ENCODE measurements at regions not wholly inside any gene's neighbourhood (a gene's known extent, or its start where the extent isn't known, plus 50 kb on each side); places are given as distances from the start of the nearest gene placed in this dataset.

DNA sequence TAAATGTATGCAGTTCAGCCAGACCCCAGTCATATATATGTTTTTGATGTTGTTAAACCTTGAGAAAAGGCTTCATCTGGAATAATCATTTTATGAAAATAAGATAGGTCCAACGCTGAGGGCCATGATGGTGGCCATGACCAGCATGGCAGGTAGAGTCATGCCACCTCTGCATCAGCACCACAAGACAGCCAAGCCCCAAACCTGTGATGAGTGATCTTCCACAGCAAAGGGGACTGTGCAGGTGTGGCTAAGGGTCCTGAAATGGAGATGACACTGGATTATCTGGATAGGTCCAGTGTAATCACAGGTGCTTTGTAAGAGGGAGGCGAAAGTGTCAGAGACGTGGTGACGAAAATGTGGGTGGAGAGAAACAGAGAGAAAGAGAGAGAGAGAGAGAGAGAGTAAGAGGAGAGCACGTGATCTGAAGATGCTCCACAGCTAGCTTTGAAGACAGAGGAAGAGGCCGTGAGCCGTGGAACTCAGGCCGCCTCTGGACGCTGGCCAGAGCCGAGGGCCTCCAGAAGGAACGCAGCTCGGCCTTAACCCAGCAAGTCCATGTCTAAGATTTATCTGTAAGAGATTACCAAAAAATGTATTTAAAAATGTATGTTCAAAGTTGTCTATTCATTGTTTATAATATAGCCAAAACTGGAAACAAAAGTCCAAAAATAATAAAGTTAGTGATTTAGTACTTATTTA, 304.4 kb upstream of the SHH start:
- Histone ChIP-seq H3K9ac (ENCODE audit: low read length) (no peak overlapping the region), H3K4ac (ENCODE audit: low read depth in 1 of 2, low read length in 2 of 2) (no peak overlapping the region), H3K4me3 (ENCODE audit: insufficient read depth in 1 of 2, low read depth in 1 of 2, low read length in 2 of 2) (no peak overlapping the region), H3K27me3 (ENCODE audit: control insufficient read depth in 1 of 2, insufficient read depth in 1 of 2, low read length in 2 of 2) (no peaks in the 10 kb centered on the region), H3K23ac (ENCODE audit: low read length in 2 of 2) (no peak overlapping the region), H2BK12ac (ENCODE audit: low read length in 2 of 2) (no peak overlapping the region), H3K79me1 (replicated peaks; ENCODE audit: low read length, poor library complexity, severe bottlenecking) (no peaks in the 10 kb centered on the region), H4K91ac (ENCODE audit: low read length) (no peak overlapping the region), H3K36me3 (ENCODE audit: control insufficient read depth in 1 of 2, insufficient read depth in 2 of 2, low read depth in 1 of 2, low read length in 2 of 2) (no peaks in the 10 kb centered on the region), H4K8ac (ENCODE audit: low read length) (no peak overlapping the region), H2BK5ac (ENCODE audit: low read depth, low read length, poor library complexity, severe bottlenecking) (no peak overlapping the region), H3K18ac (ENCODE audit: low read depth in 1 of 2, low read length in 2 of 2) (no peak overlapping the region), H3K4me1 (ENCODE audit: control insufficient read depth, insufficient read depth, low read depth, low read length) (no peaks in the 10 kb centered on the region), H3K27ac (ENCODE audit: low read length, poor library complexity, severe bottlenecking) (no peak overlapping the region), H2AFZ (ENCODE audit: low read depth, low read length) (no peak overlapping the region), H3K4me2 (ENCODE audit: low read length, poor library complexity, severe bottlenecking) (no peak overlapping the region), H2BK15ac (ENCODE audit: low read depth, poor library complexity, severe bottlenecking) (no peak overlapping the region), H3K14ac (ENCODE audit: low read length in 2 of 2) (no peak overlapping the region), H2BK120ac (ENCODE audit: low read depth, low read length) (no peak overlapping the region), H3K9me3 (ENCODE audit: control insufficient read depth, low read length) (peaks cover 4% of the 10 kb centered on the region), H2AK5ac (ENCODE audit: low read length, severe bottlenecking) (no peak overlapping the region)
- no peak for DNase-seq
- 78% methylated on average over 10 of the region's 12 CpGs for WGBS

GRCh38 chr7:156115582-156115981, 303.3 kb upstream of the SHH start:
- Histone ChIP-seq H2BK5ac (ENCODE audit: low read depth, low read length, poor library complexity, severe bottlenecking) (no peak overlapping the region), H4K91ac (ENCODE audit: low read length) (no peak overlapping the region), H3K4ac (ENCODE audit: low read depth in 1 of 2, low read length in 2 of 2) (no peak overlapping the region), H3K4me3 (ENCODE audit: insufficient read depth in 1 of 2, low read depth in 1 of 2, low read length in 2 of 2) (no peak overlapping the region), H3K4me2 (ENCODE audit: low read length, poor library complexity, severe bottlenecking) (no peak overlapping the region), H3K27me3 (ENCODE audit: control insufficient read depth in 1 of 2, insufficient read depth in 1 of 2, low read length in 2 of 2) (no peaks in the 10 kb centered on the region), H2BK15ac (ENCODE audit: low read depth, poor library complexity, severe bottlenecking) (no peak overlapping the region), H2AFZ (ENCODE audit: low read depth, low read length) (no peak overlapping the region), H3K9me3 (ENCODE audit: control insufficient read depth, low read length) (peaks cover 4% of the 10 kb centered on the region), H2BK120ac (ENCODE audit: low read depth, low read length) (no peak overlapping the region), H3K4me1 (ENCODE audit: control insufficient read depth, insufficient read depth, low read depth, low read length) (no peaks in the 10 kb centered on the region), H4K8ac (ENCODE audit: low read length) (no peak overlapping the region), H3K79me1 (replicated peaks; ENCODE audit: low read length, poor library complexity, severe bottlenecking) (no peaks in the 10 kb centered on the region), H3K18ac (ENCODE audit: low read depth in 1 of 2, low read length in 2 of 2) (no peak overlapping the region), H3K27ac (ENCODE audit: low read length, poor library complexity, severe bottlenecking) (no peak overlapping the region), H3K36me3 (ENCODE audit: control insufficient read depth in 1 of 2, insufficient read depth in 2 of 2, low read depth in 1 of 2, low read length in 2 of 2) (no peaks in the 10 kb centered on the region), H2AK5ac (ENCODE audit: low read length, severe bottlenecking) (no peak overlapping the region), H3K14ac (ENCODE audit: low read length in 2 of 2) (no peak overlapping the region), H3K9ac (ENCODE audit: low read length) (no peak overlapping the region), H3K23ac (ENCODE audit: low read length in 2 of 2) (no peak overlapping the region), H2BK12ac (ENCODE audit: low read length in 2 of 2) (no peak overlapping the region)
- no peak for DNase-seq
- 70% methylated on average over 9 of the region's 9 CpGs for WGBS

DNA sequence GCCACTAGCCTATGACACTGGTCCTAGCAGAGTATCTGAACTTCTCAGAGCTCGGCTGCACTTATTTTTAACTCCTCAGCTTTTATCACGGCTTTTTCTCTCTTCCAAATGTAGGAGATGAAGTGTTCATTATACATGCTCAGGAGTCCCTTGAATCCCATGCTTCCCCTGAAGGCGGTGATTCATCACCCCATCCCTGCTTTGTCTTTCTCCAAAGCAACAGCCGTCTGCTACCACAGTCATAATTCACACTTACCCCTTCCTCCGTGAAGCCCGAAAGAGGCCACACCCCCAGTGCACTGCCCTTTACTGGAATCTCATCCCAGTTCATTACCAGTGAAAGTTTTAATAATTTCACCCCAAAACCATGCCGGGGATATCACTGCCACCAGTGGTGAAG, 301.5 kb upstream of the SHH start:
- 51% methylated on average over 5 of the region's 7 CpGs for WGBS
- Histone ChIP-seq H2BK15ac (ENCODE audit: low read depth, poor library complexity, severe bottlenecking) (no peak overlapping the region), H3K9me3 (ENCODE audit: control insufficient read depth, low read length) (peaks cover 4% of the 10 kb centered on the region), H3K4me1 (ENCODE audit: control insufficient read depth, insufficient read depth, low read depth, low read length) (no peaks in the 10 kb centered on the region), H3K27ac (ENCODE audit: low read length, poor library complexity, severe bottlenecking) (no peak overlapping the region), H4K91ac (ENCODE audit: low read length) (no peak overlapping the region), H3K4me2 (ENCODE audit: low read length, poor library complexity, severe bottlenecking) (peak overlapping the region; percentile 11), H2AK5ac (ENCODE audit: low read length, severe bottlenecking) (no peak overlapping the region), H3K4ac (ENCODE audit: low read depth in 1 of 2, low read length in 2 of 2) (no peak overlapping the region), H2BK12ac (ENCODE audit: low read length in 2 of 2) (no peak overlapping the region), H4K8ac (ENCODE audit: low read length) (no peak overlapping the region), H3K23ac (ENCODE audit: low read length in 2 of 2) (no peak overlapping the region), H2BK5ac (ENCODE audit: low read depth, low read length, poor library complexity, severe bottlenecking) (no peak overlapping the region), H3K79me1 (replicated peaks; ENCODE audit: low read length, poor library complexity, severe bottlenecking) (no peaks in the 10 kb centered on the region), H3K36me3 (ENCODE audit: control insufficient read depth in 1 of 2, insufficient read depth in 2 of 2, low read depth in 1 of 2, low read length in 2 of 2) (no peaks in the 10 kb centered on the region), H3K14ac (ENCODE audit: low read length in 2 of 2) (no peak overlapping the region), H2BK120ac (ENCODE audit: low read depth, low read length) (no peak overlapping the region), H2AFZ (ENCODE audit: low read depth, low read length) (no peak overlapping the region), H3K9ac (ENCODE audit: low read length) (no peak overlapping the region), H3K18ac (ENCODE audit: low read depth in 1 of 2, low read length in 2 of 2) (no peak overlapping the region), H3K27me3 (ENCODE audit: control insufficient read depth in 1 of 2, insufficient read depth in 1 of 2, low read length in 2 of 2) (no peaks in the 10 kb centered on the region), H3K4me3 (ENCODE audit: insufficient read depth in 1 of 2, low read depth in 1 of 2, low read length in 2 of 2) (no peak overlapping the region)
- no peak for DNase-seq

DNA sequence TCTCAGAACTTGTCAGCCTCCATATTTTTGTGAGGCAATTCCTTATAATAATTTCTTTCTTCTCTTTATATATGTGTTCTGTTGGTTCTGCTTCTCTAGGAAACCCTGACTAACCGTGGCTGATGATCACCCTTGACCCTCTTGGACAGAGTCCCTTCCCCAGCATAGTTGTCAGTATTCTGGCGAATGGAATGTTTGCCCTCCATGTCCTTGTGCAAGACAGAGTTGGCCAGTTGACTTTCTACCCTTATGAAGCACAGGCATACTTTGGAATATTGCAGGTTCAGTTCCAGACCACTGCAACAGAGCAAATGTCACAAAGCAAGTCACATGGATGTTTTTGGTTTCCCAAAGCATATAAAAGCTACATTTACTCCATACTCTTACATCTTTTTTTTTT, 297.7 kb upstream of the SHH start:
- no peak overlapping the region for H3K14ac ChIP-seq (ENCODE audit: low read length in 2 of 2)
- no peak overlapping the region for H2BK15ac ChIP-seq (ENCODE audit: low read depth, poor library complexity, severe bottlenecking)
- H3K4ac ChIP-seq (ENCODE audit: low read depth in 1 of 2, low read length in 2 of 2) = no peak overlapping the region
- H3K23ac ChIP-seq (ENCODE audit: low read length in 2 of 2) = no peak overlapping the region
- no peak overlapping the region for H3K18ac ChIP-seq (ENCODE audit: low read depth in 1 of 2, low read length in 2 of 2)
- no peak overlapping the region for H3K27ac ChIP-seq (ENCODE audit: low read length, poor library complexity, severe bottlenecking)
- H2BK120ac ChIP-seq (ENCODE audit: low read depth, low read length) = no peak overlapping the region
- H3K4me1 ChIP-seq (ENCODE audit: control insufficient read depth, insufficient read depth, low read depth, low read length) = no peaks in the 10 kb centered on the region
- no peak overlapping the region for H2AK5ac ChIP-seq (ENCODE audit: low read length, severe bottlenecking)
- H2BK12ac ChIP-seq (ENCODE audit: low read length in 2 of 2) = no peak overlapping the region
- H3K79me1 ChIP-seq (replicated peaks; ENCODE audit: low read length, poor library complexity, severe bottlenecking) = no peaks in the 10 kb centered on the region
- H3K27me3 ChIP-seq (ENCODE audit: control insufficient read depth in 1 of 2, insufficient read depth in 1 of 2, low read length in 2 of 2) = no peaks in the 10 kb centered on the region
- no peak overlapping the region for H3K4me3 ChIP-seq (ENCODE audit: insufficient read depth in 1 of 2, low read depth in 1 of 2, low read length in 2 of 2)
- no peak overlapping the region for H2BK5ac ChIP-seq (ENCODE audit: low read depth, low read length, poor library complexity, severe bottlenecking)
- no peak overlapping the region for H4K8ac ChIP-seq (ENCODE audit: low read length)
- no peaks in the 10 kb centered on the region for H3K36me3 ChIP-seq (ENCODE audit: control insufficient read depth in 1 of 2, insufficient read depth in 2 of 2, low read depth in 1 of 2, low read length in 2 of 2)
- WGBS = 58% methylated on average over 2 of the region's 2 CpGs
- H3K4me2 ChIP-seq (ENCODE audit: low read length, poor library complexity, severe bottlenecking) = no peak overlapping the region
- no peak for DNase-seq
- H3K9me3 ChIP-seq (ENCODE audit: control insufficient read depth, low read length) = peaks cover 8% of the 10 kb centered on the region
- no peak overlapping the region for H4K91ac ChIP-seq (ENCODE audit: low read length)
- no peak overlapping the region for H3K9ac ChIP-seq (ENCODE audit: low read length)
- H2AFZ ChIP-seq (ENCODE audit: low read depth, low read length) = no peak overlapping the region

Data from mesenchymal stem cell (in vitro differentiated cells and primary cell).